ENCODE measurements at regions not wholly inside any gene's neighbourhood (a gene's known extent, or its start where the extent isn't known, plus 50 kb on each side); places are given as distances from the start of the nearest gene placed in this dataset.

DNA sequence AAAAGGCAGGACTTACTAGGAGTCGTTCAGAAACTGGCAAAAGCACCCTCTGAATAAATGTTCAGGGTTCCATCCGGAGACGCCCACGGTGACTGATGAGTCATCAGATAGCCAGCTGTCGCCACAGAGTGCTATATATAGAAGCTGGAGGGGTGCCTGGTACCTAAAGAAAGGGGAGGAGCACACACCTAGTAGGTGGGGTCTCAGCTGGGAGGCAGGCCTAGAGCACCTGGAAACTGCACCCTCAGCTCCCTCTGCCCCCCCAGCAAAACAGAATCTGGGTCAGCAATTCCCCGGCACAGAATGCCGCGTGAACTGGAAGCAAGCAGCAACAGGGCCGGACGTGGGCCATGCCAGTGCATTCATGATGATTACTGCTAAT lies 242.0 kb downstream of the BCOR start:
- TF ChIP-seq, protein P1, sequence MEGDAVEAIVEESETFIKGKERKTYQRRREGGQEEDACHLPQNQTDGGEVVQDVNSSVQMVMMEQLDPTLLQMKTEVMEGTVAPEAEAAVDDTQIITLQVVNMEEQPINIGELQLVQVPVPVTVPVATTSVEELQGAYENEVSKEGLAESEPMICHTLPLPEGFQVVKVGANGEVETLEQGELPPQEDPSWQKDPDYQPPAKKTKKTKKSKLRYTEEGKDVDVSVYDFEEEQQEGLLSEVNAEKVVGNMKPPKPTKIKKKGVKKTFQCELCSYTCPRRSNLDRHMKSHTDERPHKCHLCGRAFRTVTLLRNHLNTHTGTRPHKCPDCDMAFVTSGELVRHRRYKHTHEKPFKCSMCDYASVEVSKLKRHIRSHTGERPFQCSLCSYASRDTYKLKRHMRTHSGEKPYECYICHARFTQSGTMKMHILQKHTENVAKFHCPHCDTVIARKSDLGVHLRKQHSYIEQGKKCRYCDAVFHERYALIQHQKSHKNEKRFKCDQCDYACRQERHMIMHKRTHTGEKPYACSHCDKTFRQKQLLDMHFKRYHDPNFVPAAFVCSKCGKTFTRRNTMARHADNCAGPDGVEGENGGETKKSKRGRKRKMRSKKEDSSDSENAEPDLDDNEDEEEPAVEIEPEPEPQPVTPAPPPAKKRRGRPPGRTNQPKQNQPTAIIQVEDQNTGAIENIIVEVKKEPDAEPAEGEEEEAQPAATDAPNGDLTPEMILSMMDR (IDR thresholded peaks at IDR 0.05; ENCODE audit: extremely low read depth, missing control alignments): no peak
- peak; percentile 51 for DNase-seq (ENCODE audit: low spot score)

DNA sequence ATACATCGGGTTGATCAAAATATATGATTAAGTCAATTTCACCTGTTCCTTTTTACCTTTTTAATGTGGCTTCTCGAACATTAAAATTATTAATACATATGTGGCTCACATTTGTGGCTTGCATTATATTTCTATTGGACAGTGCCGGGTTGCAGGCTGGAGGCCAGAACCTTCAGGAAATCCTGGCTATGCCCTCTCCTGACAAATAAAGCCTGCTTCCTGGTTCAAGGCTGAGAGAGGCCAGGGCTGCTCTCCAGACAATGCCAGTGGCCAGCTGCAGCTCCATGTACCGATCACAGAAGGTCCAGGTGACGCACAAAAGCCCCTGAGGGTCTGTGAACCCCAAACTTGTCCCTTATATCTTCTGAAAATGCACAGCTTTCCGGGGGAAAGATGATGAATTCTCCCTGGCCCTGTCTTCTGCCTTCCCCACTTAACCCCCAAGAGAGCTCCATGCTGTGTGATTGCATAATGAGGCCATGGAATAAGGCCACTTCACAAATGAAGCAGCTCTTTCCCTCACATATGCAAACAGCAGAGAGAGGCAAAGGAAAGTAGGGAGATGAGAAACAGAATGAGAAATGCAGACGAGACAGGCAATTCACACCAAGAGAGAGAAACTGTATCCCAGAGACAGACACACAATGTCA lies 241.2 kb downstream of the BCOR start:
- no peak for DNase-seq (ENCODE audit: low spot score)
- TF ChIP-seq, protein P1 (IDR thresholded peaks at IDR 0.05; ENCODE audit: extremely low read depth, missing control alignments): no peak

DNA sequence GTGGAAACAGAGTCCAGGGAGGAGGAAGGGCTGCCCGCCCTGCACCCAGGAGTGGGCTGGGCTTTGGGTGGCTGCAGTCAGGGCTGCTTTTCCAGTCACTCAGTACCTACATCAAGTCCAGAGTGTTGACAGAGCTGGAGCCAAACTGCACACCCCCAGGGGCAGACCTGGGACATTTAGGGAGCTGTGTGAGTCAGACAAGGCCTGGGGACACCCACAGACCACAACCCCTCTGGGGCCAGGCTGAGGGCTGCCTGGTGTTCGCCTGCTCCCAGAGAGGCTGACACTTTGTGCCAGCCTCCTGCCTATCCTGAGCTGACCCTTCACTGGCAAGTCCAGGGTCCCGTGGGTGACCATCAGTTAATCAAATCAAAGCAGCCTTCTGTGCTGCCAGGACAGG lies 240.0 kb downstream of the BCOR start:
- no peak for DNase-seq (ENCODE audit: low spot score)
- TF ChIP-seq, protein P1 (IDR thresholded peaks at IDR 0.05; ENCODE audit: extremely low read depth, missing control alignments): no peak

DNA sequence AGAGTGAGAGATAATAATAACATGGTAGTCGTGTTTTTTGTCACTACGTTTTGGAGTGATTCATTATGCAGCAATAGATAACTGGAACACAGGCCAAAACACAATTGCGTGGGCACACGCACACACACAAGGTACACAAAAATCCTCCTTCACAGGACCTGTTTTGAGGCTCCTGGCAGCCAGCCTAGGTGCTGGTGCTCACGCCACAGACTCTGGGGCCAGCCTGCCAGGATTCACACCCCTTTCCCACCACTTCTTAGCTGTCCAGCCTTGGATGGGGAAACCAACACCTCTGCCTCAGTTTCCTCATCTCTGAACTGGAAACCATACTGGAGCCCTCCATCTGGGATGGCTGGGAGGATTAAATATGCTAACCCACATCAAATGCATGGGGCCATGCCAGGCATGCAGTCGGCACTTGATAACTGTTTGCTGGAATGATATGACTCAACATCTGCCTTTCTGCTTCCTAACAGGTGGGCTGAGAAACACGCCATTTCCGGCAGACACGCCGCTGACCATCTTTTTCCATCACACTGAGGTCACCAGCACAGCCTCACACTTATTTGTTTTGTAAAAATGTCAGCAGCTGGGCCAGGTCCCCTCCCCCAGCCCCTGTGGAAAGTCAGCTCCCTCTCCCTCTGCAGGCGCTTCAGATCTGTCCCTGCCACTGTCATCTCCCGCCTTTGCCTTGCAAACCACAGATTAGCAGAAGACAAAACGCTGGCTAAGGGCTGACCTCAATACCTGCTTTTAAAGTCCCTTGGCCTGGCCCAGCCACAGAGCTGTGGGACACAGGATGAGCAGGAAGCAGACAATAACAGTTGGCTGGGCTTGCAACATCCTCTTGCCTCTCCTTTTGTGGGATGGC lies 237.5 kb downstream of the BCOR start:
- TF ChIP-seq, protein P1 (IDR thresholded peaks at IDR 0.05; ENCODE audit: extremely low read depth, missing control alignments): no peak
- peak; percentile 65 for DNase-seq (ENCODE audit: low spot score)

DNA sequence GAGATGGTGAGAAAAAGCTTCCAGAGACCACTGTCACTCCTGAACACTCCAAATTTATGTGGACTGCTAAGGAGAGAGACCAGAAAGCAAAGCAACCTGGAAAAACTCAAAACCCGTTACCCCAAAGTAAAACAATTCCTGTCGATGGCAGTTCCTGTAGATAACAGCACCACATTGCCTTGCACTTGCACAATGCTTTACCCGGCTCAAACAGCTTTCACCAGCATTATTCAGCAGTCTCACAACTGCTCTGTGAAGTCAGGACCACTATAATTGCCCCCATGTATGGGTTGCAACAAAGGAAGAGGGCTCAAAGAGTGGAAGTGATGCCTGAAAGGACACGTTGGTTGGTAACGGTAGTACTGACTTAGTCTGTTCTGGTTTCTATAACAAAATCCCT lies 234.8 kb downstream of the BCOR start:
- no peak for DNase-seq (ENCODE audit: low spot score)
- TF ChIP-seq, protein P1 (IDR thresholded peaks at IDR 0.05; ENCODE audit: extremely low read depth, missing control alignments): no peak

DNA sequence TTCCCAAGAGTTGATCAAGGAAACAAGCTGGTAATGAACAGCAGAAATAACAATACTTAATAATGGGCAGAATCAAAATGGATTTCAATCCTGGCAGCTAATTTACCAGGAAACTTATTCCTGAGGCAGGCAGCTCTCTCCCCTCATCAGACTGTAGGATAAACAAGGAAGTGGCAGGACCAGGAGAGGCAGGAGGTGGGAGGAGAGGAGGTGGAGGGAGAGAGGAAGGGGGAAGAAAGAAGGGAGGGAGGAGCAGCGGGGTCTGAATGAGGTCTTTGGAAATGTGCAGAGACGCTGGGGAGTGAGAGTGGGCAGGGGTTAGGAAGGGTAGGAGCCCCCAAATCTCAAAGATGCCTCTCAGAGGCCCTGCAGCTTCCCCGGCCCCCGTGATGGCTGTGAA lies 231.5 kb downstream of the BCOR start:
- no peak for DNase-seq (ENCODE audit: low spot score)
- TF ChIP-seq, protein P1 (IDR thresholded peaks at IDR 0.05; ENCODE audit: extremely low read depth, missing control alignments): no peak

DNA sequence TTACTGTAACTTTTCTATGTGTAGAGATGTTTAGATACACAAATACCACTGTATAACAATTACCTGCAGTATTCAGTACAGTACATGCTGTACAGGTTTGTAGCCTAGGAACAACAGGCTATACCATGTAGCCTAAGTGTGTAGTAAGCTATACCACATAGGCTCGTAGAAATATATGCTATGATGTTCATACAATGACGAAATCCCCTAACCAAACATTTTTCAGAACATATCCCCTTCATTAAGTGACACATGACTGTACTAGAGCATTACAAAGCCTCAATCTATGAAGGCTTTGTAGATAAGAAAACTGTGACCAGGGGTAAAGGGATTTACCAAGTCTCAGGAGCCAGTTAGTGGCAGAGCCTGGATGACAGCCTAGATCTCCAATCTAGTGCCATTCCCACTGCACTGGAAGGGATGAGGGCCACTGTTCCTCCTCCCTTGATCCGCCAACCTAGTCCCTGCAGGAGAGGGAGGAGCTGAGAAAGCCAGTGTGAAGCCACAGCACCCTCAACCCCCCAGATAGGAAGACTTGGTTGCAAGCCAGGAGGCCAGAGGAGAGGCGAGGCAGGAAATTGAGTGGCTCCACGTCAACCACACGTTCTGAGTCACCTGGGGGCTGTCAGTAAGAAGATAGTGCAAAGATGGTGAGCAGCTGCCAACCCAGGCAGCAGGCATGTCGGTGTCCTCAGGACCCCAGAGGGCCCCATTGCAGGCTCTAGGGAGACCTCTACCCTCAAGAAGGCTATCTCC lies 227.7 kb downstream of the BCOR start:
- TF ChIP-seq, protein P1 (IDR thresholded peaks at IDR 0.05; ENCODE audit: extremely low read depth, missing control alignments): no peak
- DNase-seq (ENCODE audit: low spot score): no peak
